GM12878 (cell line): ENCODE measurements at regions not wholly inside any gene's neighbourhood (a gene's known extent, or its start where the extent isn't known, plus 50 kb on each side); places are given as distances from the start of the nearest gene placed in this dataset.

ENCODE experiments used
- ATAC-seq: fragments of 200-7000 bp; cut with Tn5 transposase; 3 replicates; pipeline ENCODE4 v1.9.1; 2020; ENCODE audit warnings: mild to moderate bottlenecking, moderate library complexity
- BruUV-seq: library from RNA; stranded (reverse); fragments of 400-500 nt; replicated peaks from 2 replicates; lab custom pipeline; 2021; lab: Mats Ljungman, UMichigan
- CTCF ChIA-PET: fragments of 300-600 bp; sonication (Branson Sonifier 250); formaldehyde crosslinking; extraction: SDS; loops from one replicate; lab custom pipeline; 2021; ENCODE audit warnings: inconsistent platforms; lab: Yijun Ruan, JAX
- POLR2A ChIA-PET: fragments of 350-600 bp; formaldehyde crosslinking; extraction: SDS; loops from one replicate; lab custom pipeline; 2021; ENCODE audit warnings: inconsistent platforms; lab: Charles Lee
- RAD21 ChIA-PET: fragments of 300-600 bp; sonication (Branson Sonifier 250); formaldehyde crosslinking; loops from one replicate; lab custom pipeline; 2023; ENCODE audit warnings: antibody characterized with exemption; ENCODE audit not compliant: unreplicated experiment; lab: Charles Lee
- SMC1A ChIA-PET: fragments of 300-600 bp; sonication (Branson Sonifier 250); formaldehyde crosslinking; loops from one replicate; lab custom pipeline; 2023; ENCODE audit not compliant: unreplicated experiment, uncharacterized antibody; lab: Charles Lee
- DNase-seq: peaks from one replicate; pipeline ENCODE4 v3.0.0-alpha.2; 2011; ENCODE audit warnings: low read depth, low spot score
- FAIRE-seq: peaks from 3 replicates; lab custom pipeline; 2011; peaks lifted over from hg19 to GRCh38; lab: Jason Lieb, UNC
- H2AFZ ChIP-seq: 2 replicates; pipeline ENCODE4 v1.6.0; 2011; ENCODE audit warnings: low read depth, low read length, control low read depth; ENCODE audit not compliant: control insufficient read depth
- H3K27ac ChIP-seq: 2 replicates; pipeline ENCODE4 v1.5.1; 2011; ENCODE audit warnings: control low read depth; ENCODE audit not compliant: control insufficient read depth, insufficient read depth
- H3K27me3 ChIP-seq, 2 experiments: replicated peaks in 1 of 2; 2 replicates each; pipeline versions ENCODE4 v1.6.0 to v1.6.1; 2011; ENCODE audit warnings: low read length in 1 of 2; ENCODE audit not compliant: control insufficient read depth in 2 of 2, insufficient read depth in 2 of 2
- H3K36me3 ChIP-seq, 2 experiments: 2 replicates each; pipeline ENCODE4 v1.5.1; 2011; ENCODE audit warnings: low read length in 1 of 2; ENCODE audit not compliant: control insufficient read depth in 2 of 2, insufficient read depth in 2 of 2
- H3K4me1 ChIP-seq: 2 replicates; pipeline ENCODE4 v1.6.1; 2011; ENCODE audit warnings: mild to moderate bottlenecking, low read length, moderate library complexity, mixed read lengths; ENCODE audit not compliant: control insufficient read depth, insufficient read depth
- H3K4me2 ChIP-seq: 2 replicates; pipeline ENCODE4 v1.6.0; 2011; ENCODE audit warnings: control low read depth; ENCODE audit not compliant: control insufficient read depth, insufficient read depth
- H3K4me3 ChIP-seq: fragments of 200-600 bp; sonication (generic); 2 replicates; pipeline ENCODE4 v1.5.1; 2016
- H3K79me2 ChIP-seq: 2 replicates; pipeline ENCODE4 v1.6.0; 2011; ENCODE audit warnings: low read length; ENCODE audit not compliant: control insufficient read depth, insufficient read depth
- H3K9ac ChIP-seq: 2 replicates; pipeline ENCODE4 v1.8.0; 2011; ENCODE audit warnings: low read length, control low read depth, mixed read lengths; ENCODE audit not compliant: control insufficient read depth, insufficient read depth
- H3K9me3 ChIP-seq: replicated peaks from 3 replicates; pipeline ENCODE4 v1.5.1; 2011; ENCODE audit warnings: mild to moderate bottlenecking, low read length; ENCODE audit not compliant: control insufficient read depth, insufficient read depth
- H4K20me1 ChIP-seq: 2 replicates; pipeline ENCODE4 v1.6.0; 2011; ENCODE audit not compliant: control insufficient read depth, insufficient read depth
- BHLHE40 ChIP-seq, 2 experiments: fragments of 450-650 bp in 1 of 2; IDR thresholded peaks; 2 replicates each; pipeline ENCODE4 v1.6.1; 2011 to 2017; ENCODE audit warnings: low read depth in 2 of 2, borderline replicate concordance in 1 of 2, improper control_type of control experiment in 1 of 2, low read length in 1 of 2, mild to moderate bottlenecking in 1 of 2
- E2F4 ChIP-seq: IDR thresholded peaks from 2 replicates; pipeline ENCODE4 v1.6.1; 2012; ENCODE audit warnings: low read depth, low read length, improper control_type of control experiment
- FOXM1 ChIP-seq: IDR thresholded peaks from 2 replicates; pipeline ENCODE4 v1.6.1; 2012; ENCODE audit warnings: low read depth, mild to moderate bottlenecking, inconsistent platforms, low read length, moderate library complexity
- PAX8 ChIP-seq: fragments of 450-650 bp; IDR thresholded peaks from 2 replicates; pipeline ENCODE4 v1.6.1; 2017; ENCODE audit warnings: mild to moderate bottlenecking, moderate library complexity
- PML ChIP-seq: IDR thresholded peaks from 2 replicates; pipeline ENCODE4 v1.6.1; 2012; ENCODE audit warnings: low read length, inconsistent platforms
- PRDM15 ChIP-seq: fragments of 450-650 bp; formaldehyde crosslinking; IDR thresholded peaks from 2 replicates; pipeline ENCODE4 v1.4.0; 2020; ENCODE audit warnings: mild to moderate bottlenecking, moderate library complexity
- RFX5 ChIP-seq: IDR thresholded peaks from 2 replicates; pipeline ENCODE4 v1.6.1; 2011; ENCODE audit warnings: low read depth, low read length, improper control_type of control experiment
- SIN3A ChIP-seq: IDR thresholded peaks from 2 replicates; pipeline ENCODE4 v1.6.1; 2012; ENCODE audit warnings: low read depth, low read length, improper control_type of control experiment
- SKIL ChIP-seq: fragments of 450-650 bp; IDR thresholded peaks from 2 replicates; pipeline ENCODE4 v1.6.1; 2017; ENCODE audit warnings: mild to moderate bottlenecking, low read depth, inconsistent platforms; ENCODE audit not compliant: poor library complexity, severe bottlenecking
- TCF12 ChIP-seq: IDR thresholded peaks from 2 replicates; pipeline ENCODE4 v1.6.1; 2011; ENCODE audit warnings: low read depth, mild to moderate bottlenecking, low read length
- YY1 ChIP-seq: IDR thresholded peaks from 2 replicates; pipeline ENCODE4 v1.6.1; 2011; ENCODE audit warnings: low read depth, mild to moderate bottlenecking, low read length
- ZBTB4 ChIP-seq: fragments of 450-650 bp; formaldehyde crosslinking; IDR thresholded peaks from 2 replicates; pipeline ENCODE4 v1.4.0; 2022; ENCODE audit warnings: mild to moderate bottlenecking, moderate library complexity
- WGBS: methylation state at CpG from one replicate; pipeline ENCODE4 v1.1.6; 2016; ENCODE audit warnings: low lambda C conversion rate; ENCODE audit not compliant: insufficient replicate concordance, insufficient coverage; ENCODE audit errors: missing lambda C conversion rate; 5-methylcytosine and 5-hydroxymethylcytosine counted together
- in situ Hi-C: fragments of 300-500 bp; cut with MboI; formaldehyde crosslinking; loops from 9 replicates; pipeline ENCODE4 v1.14.3; 2018; ENCODE audit warnings: mixed read lengths
- intact Hi-C: fragments of 100-400 bp; cut with micrococcal nuclease; formaldehyde crosslinking; loops from one replicate; pipeline ENCODE4 v1.14.2; 2022; ENCODE audit not compliant: unreplicated experiment

GRCh38 chr13:76672420-76672819, 213.8 kb downstream of the KCTD12 start (continued):
- no peak for TF ChIP-seq ZBTB4
- no peak for TF ChIP-seq FOXM1
- no peak for TF ChIP-seq TCF12
- no peak for TF ChIP-seq E2F4

- ATAC-seq (no peak), FAIRE-seq (no peak), DNase-seq (no peak)
- 71% methylated on average over 5 of the region's 5 CpGs for WGBS
- Histone ChIP-seq H3K9me3 (no peaks in the 10 kb centered on the region), H3K27me3 (no peaks in the 10 kb centered on the region), H3K9ac (no peak overlapping the region), H3K36me3 (no peaks in the 10 kb centered on the region), H3K4me1 (no peaks in the 10 kb centered on the region), H4K20me1 (no peaks in the 10 kb centered on the region), H3K4me2 (no peak overlapping the region), H3K79me2 (no peaks in the 10 kb centered on the region), H3K4me3 (no peak overlapping the region), H3K27ac (no peak overlapping the region), H2AFZ (no peak overlapping the region)
- intact Hi-C loops (no loop called here), in situ Hi-C loops (loop anchor here (10.0 kb wide), 1 partner anchor 236 kb away; no protein-coding TSS in a partner anchor)
- ChIA-PET POLR2A (no interaction called here), CTCF (interaction anchor here (0.7 to 2.2 kb wide), 4 partner anchors 10 to 311 kb away, joined by 3 to 7 read pairs (median 5); no protein-coding TSS in a partner anchor), SMC1A (interaction anchor here (0.9 to 1.8 kb wide), 2 partner anchors 233 to 235 kb away, joined by 3 to 5 read pairs; no protein-coding TSS in a partner anchor), RAD21 (no interaction called here)
- BruUV-seq, result no TSS peak
- no peak for TF ChIP-seq SIN3A
- TF ChIP-seq PAX8, result no peak
- TF ChIP-seq BHLHE40 (IDR thresholded peaks at IDR 0.05; ENCODE audit: borderline replicate concordance in 1 of 2, low read depth in 2 of 2, low read length in 1 of 2), result no peak
- no peak for TF ChIP-seq RFX5
- TF ChIP-seq YY1, result no peak
- TF ChIP-seq PML, result no peak
- TF ChIP-seq PRDM15 (CRISPR knock-in tag), result no peak
- TF ChIP-seq SKIL, result no peak
Measured at GRCh38 chr13:76668716-76669115, 217.5 kb downstream of the KCTD12 start.
